HCT116 (cell line): ENCODE measurements at regions not wholly inside any gene's neighbourhood (a gene's known extent, or its start where the extent isn't known, plus 50 kb on each side); places are given as distances from the start of the nearest gene placed in this dataset.

Source experiments
- ATAC-seq: fragments of 200-7000 bp; cut with Tn5 transposase; 2 replicates; pipeline ENCODE4 v1.9.1; 2020; ENCODE audit warnings: mild to moderate bottlenecking, moderate library complexity
- BruUV-seq: library from RNA; stranded (reverse); fragments of 400-500 nt; replicated peaks from 2 replicates; lab custom pipeline; 2021; lab: Mats Ljungman, UMichigan
- CTCF ChIA-PET: fragments of 300-600 bp; sonication (Branson Sonifier 250); formaldehyde crosslinking; loops from one replicate; lab custom pipeline; 2021; ENCODE audit warnings: antibody characterized with exemption; lab: Charles Lee
- POLR2A ChIA-PET: fragments of 300-600, 350-600 bp; sonication (Branson Sonifier 250); formaldehyde crosslinking; loops from one replicate; lab custom pipeline; 2021; ENCODE audit warnings: antibody characterized with exemption; lab: Charles Lee
- RAD21 ChIA-PET, 2 experiments: fragments of 300-600 bp; sonication (Branson Sonifier 250); formaldehyde crosslinking; loops; one replicate each; lab custom pipeline; 2023; ENCODE audit warnings: low total read pairs in 2 of 2; ENCODE audit not compliant: uncharacterized antibody in 2 of 2, unreplicated experiment in 2 of 2, low non-redundant PET in 1 of 2; lab: Charles Lee
- DNase-seq: peaks from one replicate; pipeline ENCODE4 v3.0.0-alpha.2; 2010; ENCODE audit warnings: low read depth, low spot score
- H2AFZ ChIP-seq: fragments of 200-600 bp; shearing (Covaris generic), sonication (generic); 2 replicates; pipeline ENCODE4 v1.6.1; 2017; ENCODE audit warnings: low read depth, mixed run types, mixed read lengths, antibody characterized with exemption, low read length; ENCODE audit not compliant: poor library complexity, severe bottlenecking
- H3K27ac ChIP-seq: 2 replicates; pipeline ENCODE4 v1.5.1; 2012; ENCODE audit warnings: low read depth, low read length
- H3K27me3 ChIP-seq: fragments of 200-600 bp; sonication (generic); 2 replicates; pipeline ENCODE4 v1.6.1; 2016; ENCODE audit warnings: mixed run types, low read length, mixed read lengths; ENCODE audit not compliant: insufficient read depth
- H3K36me3 ChIP-seq, 2 experiments: fragments of 200-500 bp in 1 of 2; fragments of 200-600 bp in 1 of 2; sonication (Bioruptor generic) in 1 of 2; sonication (generic) in 1 of 2; 2 replicates each; pipeline versions ENCODE4 v1.5.1 to v1.6.1; 2014 to 2016; ENCODE audit warnings: low read length in 2 of 2, inconsistent platforms in 1 of 2, mixed read lengths in 1 of 2, mixed run types in 1 of 2; ENCODE audit not compliant: insufficient read depth in 2 of 2, control insufficient read depth in 1 of 2
- H3K4me1 ChIP-seq, 2 experiments: fragments of 200-600 bp in 1 of 2; sonication (generic) in 1 of 2; 2 replicates each; pipeline versions ENCODE4 v1.5.1 to v1.6.1; 2012 to 2017; ENCODE audit warnings: low read length in 2 of 2, inconsistent platforms in 1 of 2, mild to moderate bottlenecking in 1 of 2, mixed read lengths in 1 of 2, mixed run types in 1 of 2, moderate library complexity in 1 of 2; ENCODE audit not compliant: insufficient read depth in 2 of 2, control insufficient read depth in 1 of 2
- H3K4me2 ChIP-seq: fragments of 200-600 bp; sonication (generic); 2 replicates; pipeline ENCODE4 v1.6.1; 2017; ENCODE audit warnings: mixed run types, low read length, mixed read lengths
- H3K4me3 ChIP-seq, 2 experiments: fragments of 200-600 bp in 1 of 2; sonication (generic) in 1 of 2; replicated peaks in 1 of 2; 2 replicates each; pipeline ENCODE4 v1.5.1; 2011 to 2016; ENCODE audit warnings: low read length in 2 of 2, control low read depth in 1 of 2, low read depth in 1 of 2, mild to moderate bottlenecking in 1 of 2, mixed read lengths in 1 of 2, mixed run types in 1 of 2
- H3K79me2 ChIP-seq: fragments of 200-600 bp; sonication (generic); 2 replicates; pipeline ENCODE4 v1.6.1; 2017; ENCODE audit warnings: mild to moderate bottlenecking, mixed run types, low read length, moderate library complexity, mixed read lengths; ENCODE audit not compliant: insufficient read depth
- H3K9ac ChIP-seq: fragments of 200-600 bp; sonication (generic); 2 replicates; pipeline ENCODE4 v1.6.1; 2016; ENCODE audit warnings: low read length, mixed read lengths
- H3K9me2 ChIP-seq: fragments of 200-600 bp; sonication (generic), shearing (Covaris generic); 2 replicates; pipeline ENCODE4 v1.6.1; 2017; ENCODE audit warnings: mixed run types, mild to moderate bottlenecking, moderate library complexity; ENCODE audit not compliant: insufficient read depth
- H3K9me3 ChIP-seq, 2 experiments: fragments of 200-500 bp in 1 of 2; fragments of 200-600 bp in 1 of 2; sonication (Bioruptor generic) in 1 of 2; sonication (generic) in 1 of 2; 2 replicates each; pipeline ENCODE4 v1.6.1; 2014 to 2017; ENCODE audit warnings: low read length in 2 of 2, mixed read lengths in 2 of 2, inconsistent platforms in 1 of 2, low read depth in 1 of 2, mild to moderate bottlenecking in 1 of 2, mixed run types in 1 of 2, moderate library complexity in 1 of 2; ENCODE audit not compliant: control insufficient read depth in 1 of 2, insufficient read depth in 1 of 2
- H4K20me1 ChIP-seq: fragments of 200-600 bp; sonication (generic), shearing (Covaris generic); 2 replicates; pipeline ENCODE4 v1.6.1; 2017; ENCODE audit warnings: mixed run types, mild to moderate bottlenecking, moderate library complexity; ENCODE audit not compliant: insufficient read depth
- CBX3 ChIP-seq: IDR thresholded peaks from 2 replicates; pipeline ENCODE4 v1.6.1; 2012; ENCODE audit warnings: low read depth
- EGR1 ChIP-seq: IDR thresholded peaks from 2 replicates; pipeline ENCODE4 v1.6.1; 2012; ENCODE audit warnings: low read depth
- ELF1 ChIP-seq: IDR thresholded peaks from 2 replicates; pipeline ENCODE4 v1.6.1; 2012; ENCODE audit warnings: low read depth, borderline replicate concordance
- EZH2 ChIP-seq: fragments of 200-600 bp; sonication (generic); IDR thresholded peaks from 2 replicates; pipeline ENCODE4 v1.6.1; 2017; ENCODE audit warnings: antibody characterized with exemption, mixed run types
- FOSL1 ChIP-seq: IDR thresholded peaks from 2 replicates; pipeline ENCODE4 v1.6.1; 2012; ENCODE audit warnings: low read depth
- JUND ChIP-seq: IDR thresholded peaks from 2 replicates; pipeline ENCODE4 v1.6.1; 2012
- POLR2A ChIP-seq: IDR thresholded peaks from 2 replicates; pipeline ENCODE4 v1.7.0; 2011; ENCODE audit warnings: borderline replicate concordance; ENCODE audit not compliant: insufficient read depth, insufficient read length; ENCODE audit errors: extremely low read depth
- POLR2AphosphoS5 ChIP-seq: IDR thresholded peaks from 2 replicates; pipeline ENCODE4 v1.6.1; 2011; ENCODE audit warnings: mild to moderate bottlenecking, low read depth, low read length, moderate library complexity
- RAD21 ChIP-seq: IDR thresholded peaks from 2 replicates; pipeline ENCODE4 v1.6.1; 2012; ENCODE audit warnings: low read depth, mild to moderate bottlenecking
- SRF ChIP-seq: IDR thresholded peaks from 2 replicates; pipeline ENCODE4 v1.6.1; 2012; ENCODE audit warnings: low read depth
- TCF7L2 ChIP-seq: IDR thresholded peaks from 2 replicates; pipeline ENCODE4 v1.7.0; 2011; ENCODE audit warnings: borderline replicate concordance, inconsistent platforms; ENCODE audit not compliant: insufficient read depth, insufficient read length; ENCODE audit errors: extremely low read depth
- YY1 ChIP-seq: IDR thresholded peaks from 2 replicates; pipeline ENCODE4 v1.6.1; 2011; ENCODE audit warnings: low read length, low read depth, moderate library complexity, mild to moderate bottlenecking; ENCODE audit not compliant: insufficient replicate concordance; ENCODE audit errors: extremely low read depth
- ZFX ChIP-seq: fragments of 450-650 bp; IDR thresholded peaks from 2 replicates; pipeline ENCODE4 v1.6.1; 2017
- ZNF274 ChIP-seq: fragments of 200-500 bp; sonication (Bioruptor generic); IDR thresholded peaks from 2 replicates; pipeline ENCODE4 v1.6.1; 2014; ENCODE audit warnings: mild to moderate bottlenecking, low read depth, low read length, inconsistent platforms
- intact Hi-C: fragments of 100-400 bp; cut with micrococcal nuclease; formaldehyde crosslinking; loops from 2 replicates; pipeline ENCODE4 v1.10.0; 2022
- TF ChIP-seq, protein P1 (sequence below), 3 experiments: fragments of 200-600 bp in 1 of 3; sonication (generic) in 1 of 3; IDR thresholded peaks in 2 of 3; conservative IDR thresholded peaks in 1 of 3; 2 replicates each; pipeline ENCODE4 v1.5.1; 2012 to 2017; ENCODE audit warnings: low read depth in 2 of 3, low read length in 2 of 3, antibody characterized with exemption in 1 of 3, borderline replicate concordance in 1 of 3, control low read depth in 1 of 3, mild to moderate bottlenecking in 1 of 3, mixed read lengths in 1 of 3, mixed run types in 1 of 3, moderate library complexity in 1 of 3; ENCODE audit not compliant: insufficient read depth in 1 of 3
- TF ChIP-seq, protein P2 (sequence below): IDR thresholded peaks from 2 replicates; pipeline ENCODE4 v1.6.1; 2012
- TF ChIP-seq, protein P3 (sequence below): IDR thresholded peaks from 2 replicates; pipeline ENCODE4 v1.6.1; 2012
- TF ChIP-seq, protein P4 (sequence below): IDR thresholded peaks from 2 replicates; pipeline ENCODE4 v1.6.1; 2011; ENCODE audit warnings: mild to moderate bottlenecking, low read length, moderate library complexity; ENCODE audit not compliant: insufficient replicate concordance; ENCODE audit errors: extremely low read depth

DNA sequence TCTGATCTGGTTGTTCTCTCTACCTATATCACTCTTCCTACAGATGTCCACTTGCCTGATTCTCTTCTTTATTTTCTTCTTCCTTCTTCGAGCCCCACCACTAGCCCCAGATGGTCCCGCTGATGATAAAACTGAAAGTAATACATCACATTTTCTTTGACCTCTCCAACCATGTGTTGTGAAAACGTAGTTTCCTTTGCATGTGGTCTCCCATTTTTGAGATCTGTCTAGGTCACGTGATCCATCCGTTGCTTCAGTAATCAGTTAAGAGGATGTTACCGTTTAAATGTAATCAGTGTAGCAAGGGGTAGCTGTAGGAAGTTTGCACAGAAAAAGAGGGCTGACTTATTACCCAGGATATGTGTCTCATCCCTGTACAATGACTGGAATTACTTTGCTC is 426.3 kb upstream of the TLE4 start (continued):
- TF ChIP-seq, protein P1, sequence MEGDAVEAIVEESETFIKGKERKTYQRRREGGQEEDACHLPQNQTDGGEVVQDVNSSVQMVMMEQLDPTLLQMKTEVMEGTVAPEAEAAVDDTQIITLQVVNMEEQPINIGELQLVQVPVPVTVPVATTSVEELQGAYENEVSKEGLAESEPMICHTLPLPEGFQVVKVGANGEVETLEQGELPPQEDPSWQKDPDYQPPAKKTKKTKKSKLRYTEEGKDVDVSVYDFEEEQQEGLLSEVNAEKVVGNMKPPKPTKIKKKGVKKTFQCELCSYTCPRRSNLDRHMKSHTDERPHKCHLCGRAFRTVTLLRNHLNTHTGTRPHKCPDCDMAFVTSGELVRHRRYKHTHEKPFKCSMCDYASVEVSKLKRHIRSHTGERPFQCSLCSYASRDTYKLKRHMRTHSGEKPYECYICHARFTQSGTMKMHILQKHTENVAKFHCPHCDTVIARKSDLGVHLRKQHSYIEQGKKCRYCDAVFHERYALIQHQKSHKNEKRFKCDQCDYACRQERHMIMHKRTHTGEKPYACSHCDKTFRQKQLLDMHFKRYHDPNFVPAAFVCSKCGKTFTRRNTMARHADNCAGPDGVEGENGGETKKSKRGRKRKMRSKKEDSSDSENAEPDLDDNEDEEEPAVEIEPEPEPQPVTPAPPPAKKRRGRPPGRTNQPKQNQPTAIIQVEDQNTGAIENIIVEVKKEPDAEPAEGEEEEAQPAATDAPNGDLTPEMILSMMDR (IDR thresholded peaks at IDR 0.05 in 2 of 3, conservative IDR thresholded peaks at IDR 0.05 in 1 of 3; ENCODE audit: borderline replicate concordance in 1 of 3, insufficient read depth in 1 of 3, low read depth in 2 of 3, low read length in 2 of 3) = no peak
- TF ChIP-seq YY1 (no peak), ZFX (no peak), JUND (no peak)

DNA sequence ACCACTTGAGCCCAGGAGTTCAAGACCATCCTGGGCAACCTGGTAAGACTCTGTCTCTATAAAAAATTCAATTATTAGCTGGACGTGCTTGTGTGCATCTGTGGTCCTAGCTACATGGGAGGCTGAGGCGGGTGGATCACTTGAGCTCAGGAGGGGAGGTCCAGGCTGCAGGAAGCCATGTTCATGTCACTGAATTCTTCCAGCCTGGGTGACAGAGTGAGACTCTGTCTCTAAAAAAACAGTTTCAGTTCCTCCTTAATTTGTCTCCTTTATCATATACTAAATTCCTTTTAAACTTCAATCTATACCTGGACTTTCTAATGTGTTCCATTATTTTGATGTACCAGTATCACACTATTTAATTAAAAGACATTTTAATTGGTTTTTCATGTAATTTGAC is 422.2 kb upstream of the TLE4 start:
- ATAC-seq (no peak), DNase-seq (no peak)
- Histone ChIP-seq H3K9me2 (no peaks in the 10 kb centered on the region), H3K9ac (no peak overlapping the region), H3K4me2 (no peak overlapping the region), H3K27me3 (no peaks in the 10 kb centered on the region), H3K79me2 (no peaks in the 10 kb centered on the region), H3K36me3 (no peaks in the 10 kb centered on the region), H3K9me3 (no peaks in the 10 kb centered on the region), H3K27ac (no peak overlapping the region), H3K4me1 (no peaks in the 10 kb centered on the region), H4K20me1 (no peaks in the 10 kb centered on the region), H2AFZ (no peak overlapping the region), H3K4me3 (no peak overlapping the region)
- no TSS peak for BruUV-seq
- CTCF ChIA-PET = no interaction called here
- TF ChIP-seq ZFX (no peak), EZH2 (no peak), RAD21 (no peak), ELF1 (no peak), CBX3 (no peak), POLR2A (no peak), TCF7L2 (no peak), JUND (no peak), ZNF274 (no peak), FOSL1 (no peak), SRF (no peak), EGR1 (no peak), POLR2AphosphoS5 (no peak)
- TF ChIP-seq, protein P2, sequence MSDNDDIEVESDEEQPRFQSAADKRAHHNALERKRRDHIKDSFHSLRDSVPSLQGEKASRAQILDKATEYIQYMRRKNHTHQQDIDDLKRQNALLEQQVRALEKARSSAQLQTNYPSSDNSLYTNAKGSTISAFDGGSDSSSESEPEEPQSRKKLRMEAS = no peak
- TF ChIP-seq, protein P3, sequence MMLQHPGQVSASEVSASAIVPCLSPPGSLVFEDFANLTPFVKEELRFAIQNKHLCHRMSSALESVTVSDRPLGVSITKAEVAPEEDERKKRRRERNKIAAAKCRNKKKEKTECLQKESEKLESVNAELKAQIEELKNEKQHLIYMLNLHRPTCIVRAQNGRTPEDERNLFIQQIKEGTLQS = no peak
- TF ChIP-seq, protein P4, sequence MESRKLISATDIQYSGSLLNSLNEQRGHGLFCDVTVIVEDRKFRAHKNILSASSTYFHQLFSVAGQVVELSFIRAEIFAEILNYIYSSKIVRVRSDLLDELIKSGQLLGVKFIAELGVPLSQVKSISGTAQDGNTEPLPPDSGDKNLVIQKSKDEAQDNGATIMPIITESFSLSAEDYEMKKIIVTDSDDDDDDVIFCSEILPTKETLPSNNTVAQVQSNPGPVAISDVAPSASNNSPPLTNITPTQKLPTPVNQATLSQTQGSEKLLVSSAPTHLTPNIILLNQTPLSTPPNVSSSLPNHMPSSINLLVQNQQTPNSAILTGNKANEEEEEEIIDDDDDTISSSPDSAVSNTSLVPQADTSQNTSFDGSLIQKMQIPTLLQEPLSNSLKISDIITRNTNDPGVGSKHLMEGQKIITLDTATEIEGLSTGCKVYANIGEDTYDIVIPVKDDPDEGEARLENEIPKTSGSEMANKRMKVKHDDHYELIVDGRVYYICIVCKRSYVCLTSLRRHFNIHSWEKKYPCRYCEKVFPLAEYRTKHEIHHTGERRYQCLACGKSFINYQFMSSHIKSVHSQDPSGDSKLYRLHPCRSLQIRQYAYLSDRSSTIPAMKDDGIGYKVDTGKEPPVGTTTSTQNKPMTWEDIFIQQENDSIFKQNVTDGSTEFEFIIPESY = no peak
- TF ChIP-seq, protein P1 (IDR thresholded peaks at IDR 0.05 in 2 of 3, conservative IDR thresholded peaks at IDR 0.05 in 1 of 3; ENCODE audit: borderline replicate concordance in 1 of 3, insufficient read depth in 1 of 3, low read depth in 2 of 3, low read length in 2 of 3) = no peak
- RAD21 ChIA-PET = no interaction called here
- POLR2A ChIA-PET = no interaction called here
- intact Hi-C loops = no loop called here
